Sigmoid colon (tissue), 6 donors: ENCODE measurements at regions not wholly inside any gene's neighbourhood (a gene's known extent, or its start where the extent isn't known, plus 50 kb on each side); places are given as distances from the start of the nearest gene placed in this dataset.

Source experiments
- DNase-seq: peaks from one replicate; pipeline ENCODE4 v3.0.0-alpha.2; 2019
- H3K27ac ChIP-seq, 4 donors: fragments of 200-600 bp; sonication (generic); one replicate each; pipeline ENCODE4 v1.5.1; 2016 to 2019; ENCODE audit warnings: mild to moderate bottlenecking in 1 of 4
- H3K27me3 ChIP-seq, 3 donors: fragments of 200-600 bp; sonication (generic); one replicate each; pipeline ENCODE4 v1.5.1; 2019; ENCODE audit warnings: mild to moderate bottlenecking in 1 of 3
- H3K36me3 ChIP-seq, 4 donors: fragments of 200-600 bp; sonication (generic); one replicate each; pipeline ENCODE4 v1.5.1; 2016 to 2019
- H3K4me1 ChIP-seq, 4 donors: fragments of 200-600 bp; sonication (generic); one replicate each; pipeline ENCODE4 v1.5.1; 2017 to 2019
- H3K4me3 ChIP-seq, 4 donors: fragments of 200-600 bp; sonication (generic); one replicate each; pipeline ENCODE4 v1.5.1; 2017 to 2019; ENCODE audit warnings: mild to moderate bottlenecking in 2 of 4, moderate library complexity in 1 of 4
- H3K9me3 ChIP-seq, 4 donors: fragments of 200-600 bp in 3 of 4; sonication (generic) in 3 of 4; one replicate each; pipeline versions ENCODE4 v1.5.1 to v1.6.1; 2013 to 2019
- CTCF ChIP-seq, 4 experiments: fragments of 450-650 bp in 3 of 4; fragments of 200-600 bp in 1 of 4; IDR thresholded peaks; one replicate each; pipeline ENCODE4 v1.5.1; 2016 to 2019; ENCODE audit warnings: antibody characterized with exemption in 4 of 4, mild to moderate bottlenecking in 3 of 4, moderate library complexity in 2 of 4
- EP300 ChIP-seq, 4 donors: sonication (generic); formaldehyde crosslinking; IDR thresholded peaks; one replicate each; pipeline ENCODE4 v1.6.1; 2017; ENCODE audit warnings: antibody characterized with exemption in 4 of 4
- POLR2A ChIP-seq, 2 donors: fragments of 450-650 bp; IDR thresholded peaks; one replicate each; pipeline ENCODE4 v1.6.1; 2016; ENCODE audit warnings: antibody characterized with exemption in 2 of 2, mild to moderate bottlenecking in 2 of 2, moderate library complexity in 2 of 2
- POLR2AphosphoS5 ChIP-seq, 4 donors: sonication (generic); formaldehyde crosslinking; IDR thresholded peaks; one replicate each; pipeline ENCODE4 v1.6.1; 2017; ENCODE audit warnings: antibody characterized with exemption in 4 of 4
- WGBS, 2 donors: extraction: QIAGEN DNeasy Blood & Tissue Kit; methylation state at CpG; one replicate each; pipeline ENCODE4 v1.1.7; 2013; 5-methylcytosine and 5-hydroxymethylcytosine counted together
- intact Hi-C: fragments of 100-400 bp; cut with DNase I; formaldehyde crosslinking; loops from one replicate; pipeline ENCODE4 v1.15.1; 2023
- donor health status: healthy with polysubstance abuse.
- donor health status: healthy.

- TF ChIP-seq POLR2AphosphoS5 (IDR thresholded peaks at IDR 0.05) (no peak), CTCF (IDR thresholded peaks at IDR 0.05) (no peak)
Observed at GRCh38 chr4:74858921-74859562, 64.7 kb upstream of the BTC start.

DNA sequence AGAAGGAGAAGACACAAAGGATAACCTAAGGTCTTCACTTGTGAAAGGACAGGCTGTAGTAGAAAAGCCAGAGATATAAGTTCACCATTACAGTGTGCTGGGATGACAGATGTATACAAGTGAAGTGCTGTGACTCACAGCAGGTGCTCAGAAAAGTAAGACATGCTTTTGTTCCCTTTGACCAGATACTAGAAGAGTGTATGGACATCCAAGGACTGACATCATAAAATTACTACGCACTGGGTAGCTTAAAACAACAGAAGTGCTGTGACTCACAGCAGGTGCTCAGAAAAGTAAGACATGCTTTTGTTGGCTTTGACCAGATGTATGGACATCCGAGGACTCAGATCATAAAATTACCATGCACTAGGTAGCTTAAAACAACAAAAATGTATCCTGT, 61.6 kb upstream of the BTC start:
- Histone ChIP-seq H3K27ac (no peak overlapping the region), H3K27me3 (no peaks in the 10 kb centered on the region), H3K9me3 (peaks cover 0 to under 1% (median 0%) of the 10 kb centered on the region in 4 donors), H3K4me3 (no peak overlapping the region), H3K36me3 (no peaks in the 10 kb centered on the region), H3K4me1 (no peaks in the 10 kb centered on the region)
- intact Hi-C loops, result no loop called here
- 59 to 82% methylated on average over 2 of the region's 2 CpGs for WGBS, 2 donors
- TF ChIP-seq POLR2A (IDR thresholded peaks at IDR 0.05), result no peak
- no peak for TF ChIP-seq POLR2AphosphoS5 (IDR thresholded peaks at IDR 0.05)
- TF ChIP-seq EP300 (IDR thresholded peaks at IDR 0.05), result no peak
- no peak for DNase-seq

More at GRCh38 chr4:74858921-74859562, 64.7 kb upstream of the BTC start:
- no peaks in the 10 kb centered on the region for H3K4me1 ChIP-seq
- DNase-seq, result no peak
- no peak overlapping the region for H3K4me3 ChIP-seq
- no peaks in the 10 kb centered on the region for H3K9me3 ChIP-seq
- no peak overlapping the region for H3K27ac ChIP-seq
- intact Hi-C loops, result no loop called here
- H3K36me3 ChIP-seq, result no peaks in the 10 kb centered on the region
- 75 to 86% methylated on average over 6 of the region's 6 CpGs for WGBS, 2 donors
- no peaks in the 10 kb centered on the region for H3K27me3 ChIP-seq

- 93 to 96% methylated on average over 4 of the region's 4 CpGs for WGBS, 2 donors
- TF ChIP-seq POLR2AphosphoS5 (IDR thresholded peaks at IDR 0.05), result no peak
- no peak for TF ChIP-seq POLR2A (IDR thresholded peaks at IDR 0.05)
- TF ChIP-seq EP300 (IDR thresholded peaks at IDR 0.05), result no peak
- no peak for TF ChIP-seq CTCF (IDR thresholded peaks at IDR 0.05)
- Histone ChIP-seq H3K27me3 (no peaks in the 10 kb centered on the region), H3K27ac (no peak overlapping the region), H3K36me3 (no peaks in the 10 kb centered on the region), H3K9me3 (peaks cover 0 to 5% (median 0%) of the 10 kb centered on the region in 4 donors), H3K4me1 (no peaks in the 10 kb centered on the region), H3K4me3 (no peak overlapping the region)
- intact Hi-C loops, result no loop called here
- DNase-seq, result no peak
Observed at GRCh38 chr4:74848774-74849173, 54.5 kb upstream of the BTC start.

DNA sequence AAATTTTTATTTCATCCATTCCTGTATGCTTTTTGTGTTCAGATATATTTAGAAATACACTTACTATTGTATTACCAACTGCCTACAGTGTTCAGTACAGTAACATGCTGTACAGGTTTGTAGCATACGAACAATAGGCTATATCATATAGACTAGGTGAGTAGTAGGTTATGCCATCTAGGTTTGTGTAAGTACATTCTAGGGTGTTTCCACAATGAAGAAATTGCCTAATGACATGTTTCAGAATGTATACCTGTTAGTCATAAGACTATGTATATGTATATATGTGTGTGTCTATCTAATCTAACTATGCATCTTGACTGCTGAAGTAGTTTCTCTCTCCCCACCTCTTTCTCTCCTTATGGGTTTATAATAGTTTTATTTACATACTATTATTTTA, 51.5 kb upstream of the BTC start:
- no peak for DNase-seq
- no peak for TF ChIP-seq CTCF (IDR thresholded peaks at IDR 0.05)
- TF ChIP-seq EP300 (IDR thresholded peaks at IDR 0.05), result no peak
- no peak overlapping the region for H3K4me3 ChIP-seq
- peaks cover 0 to 3% (median 0%) of the 10 kb centered on the region in 4 donors for H3K9me3 ChIP-seq
- H3K27ac ChIP-seq, result no peak overlapping the region
- no peaks in the 10 kb centered on the region for H3K27me3 ChIP-seq
- intact Hi-C loops, result no loop called here
- 97 to 98% methylated on average over 1 of the region's 1 CpG for WGBS, 2 donors
- H3K36me3 ChIP-seq, result no peaks in the 10 kb centered on the region
- H3K4me1 ChIP-seq, result no peaks in the 10 kb centered on the region
